Keratinocyte (primary cell): ENCODE measurements at regions not wholly inside any gene's neighbourhood (a gene's known extent, or its start where the extent isn't known, plus 50 kb on each side); places are given as distances from the start of the nearest gene placed in this dataset.

Source experiments
- DNase-seq: peaks from one replicate; pipeline ENCODE4 v3.0.0-alpha.2; 2011; ENCODE audit warnings: low read depth, missing footprints, low spot score
- FAIRE-seq: peaks from 2 replicates; lab custom pipeline; 2011; peaks lifted over from hg19 to GRCh38; lab: Jason Lieb, UNC
- H2AFZ ChIP-seq: 2 replicates; pipeline ENCODE4 v1.6.0; 2012; ENCODE audit warnings: low read length, control low read depth, inconsistent platforms; ENCODE audit not compliant: control insufficient read depth
- H3K27ac ChIP-seq: 2 replicates; pipeline ENCODE4 v1.5.1; 2011; ENCODE audit warnings: low read length; ENCODE audit not compliant: control insufficient read depth, insufficient read depth
- H3K27me3 ChIP-seq: 3 replicates; pipeline ENCODE4 v1.6.0; 2011; ENCODE audit warnings: low read length; ENCODE audit not compliant: control insufficient read depth, insufficient read depth; ENCODE audit errors: extremely low read depth
- H3K36me3 ChIP-seq, 2 experiments: 2 replicates in 1 of 2; 3 replicates in 1 of 2; pipeline ENCODE4 v1.5.1; 2011; ENCODE audit warnings: low read length in 2 of 2, mild to moderate bottlenecking in 1 of 2; ENCODE audit not compliant: control insufficient read depth in 2 of 2, insufficient read depth in 2 of 2; ENCODE audit errors: extremely low read depth in 1 of 2
- H3K4me1 ChIP-seq: 3 replicates; pipeline ENCODE4 v1.5.1; 2011; ENCODE audit warnings: low read length; ENCODE audit not compliant: control insufficient read depth, insufficient read depth; ENCODE audit errors: extremely low read depth
- H3K4me2 ChIP-seq: 3 replicates; pipeline ENCODE4 v1.6.0; 2011; ENCODE audit warnings: low read depth, low read length; ENCODE audit not compliant: control insufficient read depth, insufficient read depth; ENCODE audit errors: extremely low read depth
- H3K4me3 ChIP-seq, 3 experiments: fragments of 200-600 bp in 1 of 3; sonication (generic) in 1 of 3; 2 replicates in 2 of 3; 3 replicates in 1 of 3; pipeline ENCODE4 v1.5.1; 2011 to 2016; ENCODE audit warnings: low read length in 3 of 3, mild to moderate bottlenecking in 3 of 3, control low read depth in 2 of 3, inconsistent platforms in 1 of 3, low read depth in 1 of 3, mixed read lengths in 1 of 3, mixed run types in 1 of 3, moderate library complexity in 1 of 3; ENCODE audit not compliant: control insufficient read depth in 2 of 3, insufficient read depth in 2 of 3; ENCODE audit errors: extremely low read depth in 1 of 3
- H3K79me2 ChIP-seq: 2 replicates; pipeline ENCODE4 v1.6.0; 2012; ENCODE audit warnings: low read length; ENCODE audit not compliant: control insufficient read depth, insufficient read depth
- H3K9ac ChIP-seq: 3 replicates; pipeline ENCODE4 v1.6.0; 2011; ENCODE audit warnings: low read length; ENCODE audit not compliant: control insufficient read depth, insufficient read depth; ENCODE audit errors: extremely low read depth
- H3K9me1 ChIP-seq: 3 replicates; pipeline ENCODE4 v1.6.0; 2011; ENCODE audit warnings: low read length; ENCODE audit not compliant: control insufficient read depth, insufficient read depth; ENCODE audit errors: extremely low read depth
- H3K9me3 ChIP-seq: 2 replicates; pipeline ENCODE4 v1.5.1; 2012; ENCODE audit warnings: low read depth, low read length; ENCODE audit not compliant: control insufficient read depth
- H4K20me1 ChIP-seq: 3 replicates; pipeline ENCODE4 v1.6.0; 2011; ENCODE audit warnings: low read length; ENCODE audit not compliant: control insufficient read depth, insufficient read depth; ENCODE audit errors: extremely low read depth
- CTCF ChIP-seq, 3 experiments: IDR thresholded peaks in 1 of 3; conservative IDR thresholded peaks in 1 of 3; optimal IDR thresholded peaks in 1 of 3; 2 replicates in 2 of 3; 3 replicates in 1 of 3; pipeline versions ENCODE3 to v1.5.1; 2011; ENCODE audit warnings: low read length in 3 of 3, mild to moderate bottlenecking in 3 of 3, moderate library complexity in 2 of 3, control low read depth in 1 of 3, inconsistent platforms in 1 of 3; ENCODE audit not compliant: insufficient read depth in 2 of 3; ENCODE audit errors: extremely low read depth in 1 of 3
- EZH2 ChIP-seq: IDR thresholded peaks from one replicate; pipeline ENCODE4 v1.6.1; 2012; ENCODE audit warnings: inconsistent platforms, mild to moderate bottlenecking, low read length, moderate library complexity
- dilution Hi-C: fragments of 300-500 bp; cut with MboI; formaldehyde crosslinking; loops from one replicate; pipeline ENCODE4 v1.7.0; 2020; ENCODE audit warnings: low sequenced_read_pairs; ENCODE audit not compliant: extremely low pct_ligation_motif_present

GRCh38 chr18:62663731-62664336 is 51.5 kb upstream of the PHLPP1 start:
- Histone ChIP-seq H3K9ac (no peak overlapping the region), H3K4me3 (no peak overlapping the region), H3K27me3 (no peaks in the 10 kb centered on the region), H3K4me1 (peaks cover 6% of the 10 kb centered on the region), H3K36me3 (no peaks in the 10 kb centered on the region), H3K79me2 (no peaks in the 10 kb centered on the region), H3K4me2 (no peak overlapping the region), H4K20me1 (no peaks in the 10 kb centered on the region), H3K27ac (no peak overlapping the region), H3K9me1 (no peaks in the 10 kb centered on the region), H2AFZ (no peak overlapping the region), H3K9me3 (no peaks in the 10 kb centered on the region)
- DNase-seq (peak; percentile 2), FAIRE-seq (no peak)
- TF ChIP-seq EZH2 (no peak), CTCF (optimal IDR thresholded peaks at IDR 0.05 in 1 of 3, IDR thresholded peaks at IDR 0.05 in 1 of 3, conservative IDR thresholded peaks at IDR 0.05 in 1 of 3; ENCODE audit: extremely low read depth in 1 of 3, insufficient read depth in 2 of 3, low read length in 3 of 3) (no peak)
- dilution Hi-C loops = no loop called here

- Histone ChIP-seq H3K79me2 (no peaks in the 10 kb centered on the region), H2AFZ (no peak overlapping the region), H3K9me1 (no peaks in the 10 kb centered on the region), H3K27me3 (no peaks in the 10 kb centered on the region), H3K9me3 (no peaks in the 10 kb centered on the region), H4K20me1 (no peaks in the 10 kb centered on the region), H3K9ac (no peak overlapping the region), H3K4me2 (no peak overlapping the region), H3K4me1 (peaks cover 6% of the 10 kb centered on the region), H3K4me3 (no peak overlapping the region), H3K36me3 (no peaks in the 10 kb centered on the region), H3K27ac (no peak overlapping the region)
- DNase-seq (no peak), FAIRE-seq (no peak)
- dilution Hi-C loops = no loop called here
- TF ChIP-seq CTCF (optimal IDR thresholded peaks at IDR 0.05 in 1 of 3, IDR thresholded peaks at IDR 0.05 in 1 of 3, conservative IDR thresholded peaks at IDR 0.05 in 1 of 3; ENCODE audit: extremely low read depth in 1 of 3, insufficient read depth in 2 of 3, low read length in 3 of 3) (no peak), EZH2 (no peak)
Measured at GRCh38 chr18:62664414-62664813, 50.9 kb upstream of the PHLPP1 start.
